WTC11 (cell line): ENCODE measurements at regions not wholly inside any gene's neighbourhood (a gene's known extent, or its start where the extent isn't known, plus 50 kb on each side); places are given as distances from the start of the nearest gene placed in this dataset.

Source experiments
- ATAC-seq: fragments of 200-7000 bp; cut with Tn5 transposase; 2 replicates; pipeline ENCODE4 v1.10.0; 2021; ENCODE audit warnings: mild to moderate bottlenecking, moderate library complexity
- CTCF ChIA-PET: fragments of 300-600 bp; sonication (Branson Sonifier 250); formaldehyde crosslinking; loops from one replicate; lab custom pipeline; 2021; ENCODE audit warnings: antibody characterized with exemption; lab: Charles Lee
- POLR2A ChIA-PET: fragments of 350-600 bp; sonication (Branson Sonifier 250); formaldehyde crosslinking; loops from one replicate; lab custom pipeline; 2021; ENCODE audit warnings: antibody characterized with exemption; lab: Charles Lee
- DNase-seq: peaks from one replicate; pipeline ENCODE4 v3.0.0; 2021; ENCODE audit warnings: low spot score
- H3K27ac Mint-ChIP-seq: 2 replicates; pipeline ENCODE4 v1.8.0; 2021; ENCODE audit warnings: mixed read lengths
- H3K27me3 Mint-ChIP-seq: 2 replicates; pipeline ENCODE4 v1.8.0; 2021; ENCODE audit warnings: low read depth, mild to moderate bottlenecking, moderate library complexity, mixed read lengths
- H3K36me3 Mint-ChIP-seq: 2 replicates; pipeline ENCODE4 v1.8.0; 2021; ENCODE audit warnings: mixed read lengths
- H3K4me1 Mint-ChIP-seq: 2 replicates; pipeline ENCODE4 v1.8.0; 2022; ENCODE audit warnings: mixed read lengths
- H3K4me3 Mint-ChIP-seq: 2 replicates; pipeline ENCODE4 v1.8.0; 2021; ENCODE audit warnings: mild to moderate bottlenecking, moderate library complexity, mixed read lengths
- H3K9me3 Mint-ChIP-seq: 2 replicates; pipeline ENCODE4 v1.8.0; 2021; ENCODE audit warnings: mixed read lengths
- AFF4 ChIP-seq: sonication (generic); formaldehyde crosslinking; IDR thresholded peaks from 2 replicates; pipeline ENCODE4 v1.8.1; 2023; ENCODE audit warnings: mild to moderate bottlenecking, missing genetic modification reagents, borderline replicate concordance
- ARID4B ChIP-seq: sonication (generic); formaldehyde crosslinking; IDR thresholded peaks from 2 replicates; pipeline ENCODE4 v1.8.0; 2023; ENCODE audit warnings: missing genetic modification reagents, mild to moderate bottlenecking, borderline replicate concordance
- ATF1 ChIP-seq: sonication (generic); formaldehyde crosslinking; IDR thresholded peaks from 2 replicates; pipeline ENCODE4 v1.8.1; 2023; ENCODE audit warnings: mild to moderate bottlenecking, moderate library complexity, missing genetic modification reagents
- ATF2 ChIP-seq: sonication (generic); formaldehyde crosslinking; IDR thresholded peaks from 2 replicates; pipeline ENCODE4 v1.8.1; 2022; ENCODE audit warnings: low read depth, missing genetic modification reagents, borderline replicate concordance
- ATF3 ChIP-seq: sonication (generic); formaldehyde crosslinking; conservative IDR thresholded peaks from 2 replicates; pipeline ENCODE4 v1.8.1; 2022; ENCODE audit warnings: mild to moderate bottlenecking, missing genetic modification reagents
- ERG ChIP-seq: fragments of 250-450 bp; sonication (Bioruptor Pico); IDR thresholded peaks from 2 replicates; pipeline ENCODE4 v1.8.0; 2021; ENCODE audit warnings: mild to moderate bottlenecking
- FOXJ3 ChIP-seq: sonication (generic); formaldehyde crosslinking; IDR thresholded peaks from 2 replicates; pipeline ENCODE4 v1.9.0; 2021; ENCODE audit warnings: missing genetic modification reagents, mild to moderate bottlenecking, borderline replicate concordance
- FOXK1 ChIP-seq: sonication (generic); formaldehyde crosslinking; IDR thresholded peaks from 2 replicates; pipeline ENCODE4 v1.8.0; 2022; ENCODE audit warnings: mild to moderate bottlenecking, moderate library complexity, missing genetic modification reagents
- FOXP1 ChIP-seq: sonication (generic); formaldehyde crosslinking; IDR thresholded peaks from 2 replicates; pipeline ENCODE4 v1.8.0; 2022; ENCODE audit warnings: missing genetic modification reagents, mild to moderate bottlenecking, moderate library complexity, borderline replicate concordance
- HMGXB4 ChIP-seq: sonication (generic); formaldehyde crosslinking; IDR thresholded peaks from 2 replicates; pipeline ENCODE4 v1.8.1; 2023; ENCODE audit warnings: mild to moderate bottlenecking, moderate library complexity, missing genetic modification reagents
- IRF2 ChIP-seq: sonication (generic); formaldehyde crosslinking; IDR thresholded peaks from 2 replicates; pipeline ENCODE4 v1.8.0; 2022; ENCODE audit warnings: low read depth, missing genetic modification reagents, borderline replicate concordance
- MXD4 ChIP-seq: fragments of 250-450 bp; sonication (Bioruptor Pico); IDR thresholded peaks from 2 replicates; pipeline ENCODE4 v1.8.0; 2021; ENCODE audit warnings: mild to moderate bottlenecking, moderate library complexity, borderline replicate concordance
- NFATC4 ChIP-seq: fragments of 250-450 bp; sonication (Bioruptor Pico); IDR thresholded peaks from 2 replicates; pipeline ENCODE4 v1.9.0; 2021; ENCODE audit warnings: mild to moderate bottlenecking
- NR1H2 ChIP-seq: sonication (generic); formaldehyde crosslinking; IDR thresholded peaks from 2 replicates; pipeline ENCODE4 v1.9.0; 2021; ENCODE audit warnings: mild to moderate bottlenecking, moderate library complexity, missing genetic modification reagents
- OVOL2 ChIP-seq: fragments of 250-450 bp; sonication (Bioruptor Pico); IDR thresholded peaks from 2 replicates; pipeline ENCODE4 v1.9.0; 2021; ENCODE audit warnings: mild to moderate bottlenecking, borderline replicate concordance
- SP1 ChIP-seq: sonication (generic); formaldehyde crosslinking; conservative IDR thresholded peaks from 2 replicates; pipeline ENCODE4 v1.8.1; 2022; ENCODE audit warnings: missing genetic modification reagents
- USF2 ChIP-seq: sonication (generic); formaldehyde crosslinking; IDR thresholded peaks from 2 replicates; pipeline ENCODE4 v1.8.1; 2023; ENCODE audit warnings: mild to moderate bottlenecking, missing genetic modification reagents, moderate library complexity
- ZBTB21 ChIP-seq: sonication (generic); formaldehyde crosslinking; IDR thresholded peaks from 2 replicates; pipeline ENCODE4 v1.8.1; 2023; ENCODE audit warnings: mild to moderate bottlenecking, missing genetic modification reagents, borderline replicate concordance
- ZNF219 ChIP-seq: sonication (generic); formaldehyde crosslinking; IDR thresholded peaks from 2 replicates; pipeline ENCODE4 v1.8.0; 2023; ENCODE audit warnings: missing genetic modification reagents, mild to moderate bottlenecking, borderline replicate concordance
- ZNF232 ChIP-seq: sonication (generic); formaldehyde crosslinking; IDR thresholded peaks from 2 replicates; pipeline ENCODE4 v1.8.0; 2022; ENCODE audit warnings: mild to moderate bottlenecking, missing genetic modification reagents
- ZNF423 ChIP-seq: fragments of 250-450 bp; sonication (Bioruptor Pico); IDR thresholded peaks from 2 replicates; pipeline ENCODE4 v2.1.2; 2022; ENCODE audit warnings: mild to moderate bottlenecking, moderate library complexity

GRCh38 chr11:130653838-130654636 is 205.6 kb downstream of the ADAMTS15 start (continued):
- TF ChIP-seq USF2 (CRISPR knock-in tag) (no peak), NFATC4 (CRISPR knock-in tag) (no peak), ZNF232 (no peak), NR1H2 (no peak), MXD4 (CRISPR knock-in tag) (no peak), FOXK1 (no peak), SP1 (CRISPR knock-in tag) (no peak), OVOL2 (no peak), IRF2 (no peak)

- ChIA-PET CTCF (no interaction called here), POLR2A (no interaction called here)
- DNase-seq (no peak), ATAC-seq (no peak)
- TF ChIP-seq FOXJ3 (CRISPR knock-in tag) = no peak
- no peak for TF ChIP-seq ZNF423 (CRISPR knock-in tag)
- TF ChIP-seq FOXP1 (CRISPR knock-in tag) = no peak
- no peak for TF ChIP-seq SP1 (CRISPR knock-in tag)
- TF ChIP-seq ZNF219 (CRISPR knock-in tag) = no peak
- TF ChIP-seq ERG (CRISPR knock-in tag) = no peak
- TF ChIP-seq HMGXB4 = no peak
- no peak for TF ChIP-seq ARID4B
- no peak for TF ChIP-seq AFF4
- TF ChIP-seq ATF3 (CRISPR knock-in tag) = no peak
- TF ChIP-seq ATF1 (CRISPR knock-in tag) = no peak
- TF ChIP-seq ATF2 = no peak
- no peak for TF ChIP-seq ZBTB21 (CRISPR knock-in tag)
- H3K27ac Mint-ChIP-seq = no peak overlapping the region
- H3K36me3 Mint-ChIP-seq = peaks cover 14% of the 10 kb centered on the region
- peaks cover 28% of the 10 kb centered on the region for H3K9me3 Mint-ChIP-seq
- H3K27me3 Mint-ChIP-seq = no peaks in the 10 kb centered on the region
- H3K4me1 Mint-ChIP-seq = peaks cover 16% of the 10 kb centered on the region
- H3K4me3 Mint-ChIP-seq = no peak overlapping the region
Measured at GRCh38 chr11:130655300-130655699, 206.9 kb downstream of the ADAMTS15 start.
